ENCODE measurements at regions not wholly inside any gene's neighbourhood (a gene's known extent, or its start where the extent isn't known, plus 50 kb on each side); places are given as distances from the start of the nearest gene placed in this dataset.

- no peak for DNase-seq (ENCODE audit: low spot score)
These were observed 549.2 kb upstream of the TBL1XR1 start for GRCh38 chr3:177746337-177746933.

DNA sequence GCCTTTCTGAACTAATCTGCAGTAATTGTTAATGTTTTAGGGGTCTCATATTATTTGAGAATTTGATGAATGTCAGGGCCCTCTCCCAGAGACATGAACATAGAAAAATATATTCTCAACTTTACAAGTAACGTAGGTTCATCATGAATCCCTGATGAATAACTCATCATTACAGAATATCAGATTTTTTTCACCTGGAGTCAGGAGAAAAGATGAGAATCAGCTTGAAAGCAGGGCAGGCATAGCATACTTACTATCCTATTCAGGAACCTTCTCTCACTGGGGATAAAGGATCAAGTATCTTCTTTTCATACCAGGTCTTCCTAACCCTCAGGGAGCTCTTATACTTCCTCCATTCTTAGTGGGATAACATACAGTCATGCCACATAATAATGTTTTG, 552.6 kb upstream of the TBL1XR1 start:
- DNase-seq (ENCODE audit: low spot score) = no peak

GRCh38 chr3:177750436-177750835, 553.2 kb upstream of the TBL1XR1 start:
- DNase-seq (ENCODE audit: low spot score) = no peak

GRCh38 chr3:177751770-177752169, 554.5 kb upstream of the TBL1XR1 start:
- no peak for DNase-seq (ENCODE audit: low spot score)

DNA sequence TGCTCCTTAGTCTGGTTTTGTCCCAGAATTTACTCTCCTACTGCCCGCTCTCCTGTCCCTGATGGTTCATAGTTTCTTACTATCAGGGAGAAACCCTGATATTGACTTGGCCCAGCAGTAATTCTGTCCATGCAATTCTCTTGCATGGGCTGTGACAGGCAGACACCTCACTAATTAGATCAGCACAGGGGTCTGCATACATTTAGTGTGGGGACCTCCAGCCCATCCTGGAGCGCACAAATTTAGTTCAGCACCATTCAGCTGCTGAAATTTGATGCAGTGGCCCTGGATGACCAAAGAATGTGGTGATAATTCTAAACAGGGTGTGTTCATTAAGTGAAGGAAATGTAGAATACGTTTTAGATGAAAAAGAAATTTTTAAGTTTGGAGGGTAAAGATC, 555.5 kb upstream of the TBL1XR1 start:
- no peak for DNase-seq (ENCODE audit: low spot score)

GRCh38 chr3:177753451-177754155, 556.3 kb upstream of the TBL1XR1 start:
- no peak for DNase-seq (ENCODE audit: low spot score)

- no peak for DNase-seq (ENCODE audit: low spot score)
These were observed 557.2 kb upstream of the TBL1XR1 start for GRCh38 chr3:177754508-177754921.

DNA sequence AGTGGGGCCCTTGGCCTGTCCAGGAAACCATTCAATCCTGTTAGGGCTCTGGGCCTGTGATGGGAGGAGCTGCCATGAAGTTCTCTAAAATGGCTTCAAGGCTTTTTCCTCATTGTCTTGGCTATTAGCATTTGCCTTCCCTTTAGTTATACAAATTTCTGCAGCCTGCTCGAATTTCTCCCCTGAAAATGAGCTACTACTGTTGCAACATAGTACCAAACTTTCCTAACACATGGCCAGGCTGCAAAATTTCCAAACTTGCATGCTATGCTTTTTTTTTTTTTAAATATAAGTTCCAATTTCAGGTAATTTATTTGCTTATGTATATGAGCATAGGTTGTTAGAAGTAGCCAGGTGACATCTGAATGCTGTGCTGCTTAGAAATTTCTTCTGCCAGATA, 560.8 kb upstream of the TBL1XR1 start:
- DNase-seq (ENCODE audit: low spot score) = no peak

DNA sequence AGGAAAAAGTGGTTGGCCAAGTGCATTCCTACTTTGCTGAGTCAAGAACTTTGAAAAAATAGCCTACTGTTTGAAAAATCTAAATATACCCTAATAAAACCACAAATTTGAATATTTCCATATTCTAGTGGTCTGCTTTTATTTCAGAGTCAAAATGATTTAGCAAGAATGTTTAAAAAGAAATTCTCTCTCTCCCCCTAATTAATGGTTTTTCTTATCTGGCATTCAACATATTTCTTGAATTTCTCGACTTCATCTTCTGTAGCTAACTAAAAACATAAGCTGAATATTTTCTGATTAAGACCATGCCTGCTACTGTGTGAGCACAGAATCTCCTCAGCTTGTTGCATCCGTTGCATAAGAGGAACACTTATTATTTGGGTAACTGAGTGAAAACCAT, 563.5 kb upstream of the TBL1XR1 start:
- DNase-seq (ENCODE audit: low spot score) = no peak

DNA sequence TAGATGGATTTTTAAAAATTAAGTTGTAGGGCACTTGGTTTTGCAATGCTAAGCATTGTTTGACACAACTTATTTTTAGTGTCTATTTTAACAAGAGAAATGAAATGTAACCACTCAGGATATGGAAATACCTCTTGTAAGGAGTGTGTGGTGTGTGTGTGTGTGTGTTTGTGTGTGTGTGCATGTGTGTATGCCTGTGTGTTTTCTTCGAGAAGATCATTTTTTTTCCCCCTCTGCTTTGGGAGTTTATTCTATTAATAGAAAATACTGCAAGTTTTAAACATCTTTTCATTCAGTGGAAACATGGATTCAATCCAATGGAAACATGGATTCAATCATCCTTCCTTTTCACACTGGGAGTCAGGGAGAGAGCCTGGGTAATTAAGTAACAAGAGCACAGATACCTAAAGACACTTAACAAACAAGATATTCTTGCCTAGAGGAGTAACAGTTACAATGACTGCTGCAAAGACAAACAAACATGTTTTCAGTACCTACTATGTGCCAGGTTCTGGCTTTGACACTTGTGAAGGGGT, 567.2 kb upstream of the TBL1XR1 start:
- no peak for DNase-seq (ENCODE audit: low spot score)

DNA sequence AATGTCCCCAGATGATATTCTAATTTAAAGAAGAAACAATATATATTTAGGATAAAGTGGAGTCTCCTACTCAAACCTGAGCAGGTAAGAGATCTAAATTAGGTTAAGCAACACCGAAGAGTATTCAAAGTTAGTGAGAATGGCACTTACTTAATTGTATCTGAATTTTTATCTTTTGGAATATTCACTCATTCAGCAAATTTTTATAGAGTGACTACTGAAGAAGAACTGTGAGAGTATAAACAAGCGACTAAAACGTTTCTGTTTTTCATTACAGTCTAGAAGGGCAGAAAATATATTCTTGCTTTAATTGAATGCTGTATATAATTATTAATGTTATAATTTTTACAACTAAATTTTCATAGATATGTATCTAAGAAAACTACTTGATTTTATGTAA, 567.7 kb upstream of the TBL1XR1 start:
- no peak for DNase-seq (ENCODE audit: low spot score)

- no peak for DNase-seq (ENCODE audit: low spot score)
These were observed 573.3 kb upstream of the TBL1XR1 start for GRCh38 chr3:177770383-177771230.

GRCh38 chr3:177771780-177772179, 574.5 kb upstream of the TBL1XR1 start:
- DNase-seq (ENCODE audit: low spot score) = no peak

DNA sequence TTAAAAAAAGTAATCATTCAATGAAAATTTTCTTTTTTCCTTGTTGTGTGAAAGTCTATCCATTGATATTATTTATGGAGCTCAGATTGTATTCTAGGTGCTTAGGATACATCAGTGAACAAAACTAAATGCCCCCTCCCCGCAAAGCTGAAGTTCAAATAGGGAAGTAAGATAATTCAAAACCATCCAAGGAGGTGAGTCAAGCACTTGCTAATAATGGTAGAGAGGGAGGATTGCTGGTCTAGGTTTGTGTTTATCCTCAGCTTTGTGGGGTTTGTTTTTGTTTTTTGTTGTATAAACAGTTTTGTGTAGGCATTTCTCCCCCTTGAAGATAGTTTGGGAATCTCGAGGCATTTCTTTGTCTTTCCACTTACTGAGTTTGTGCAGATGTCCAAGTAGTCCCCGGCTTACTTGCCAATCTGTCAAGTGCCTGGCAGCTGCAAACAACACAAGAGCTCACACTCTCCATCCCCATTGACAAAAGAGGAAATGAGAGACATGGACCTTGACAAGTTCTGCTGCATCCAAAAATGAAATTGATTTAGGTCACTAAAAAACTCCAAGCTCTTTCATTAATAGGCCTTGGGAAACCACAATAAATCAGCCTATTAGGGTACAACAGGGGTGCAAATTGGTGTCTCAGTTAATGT, 575.8 kb upstream of the TBL1XR1 start:
- DNase-seq (ENCODE audit: low spot score) = no peak

DNA sequence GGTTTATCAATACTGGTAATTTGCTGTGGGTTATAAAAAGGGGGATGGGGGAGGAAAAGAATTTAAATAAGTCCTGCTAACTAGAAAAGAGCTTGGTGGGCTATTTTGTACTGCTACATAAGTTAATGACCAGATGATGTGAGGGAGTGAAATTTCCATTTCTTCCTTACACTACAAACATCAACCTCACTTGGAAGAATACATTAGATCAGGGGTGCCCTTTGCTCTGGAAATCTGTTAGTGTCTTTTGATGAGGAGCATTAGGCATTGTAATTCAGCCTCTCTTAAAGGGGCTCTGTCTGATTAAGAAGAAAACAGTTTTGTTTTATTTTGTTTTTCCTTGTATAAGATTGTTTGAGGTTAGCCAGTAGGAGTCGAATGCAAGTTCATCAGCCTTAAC, 576.4 kb upstream of the TBL1XR1 start:
- DNase-seq (ENCODE audit: low spot score) = no peak

DNA sequence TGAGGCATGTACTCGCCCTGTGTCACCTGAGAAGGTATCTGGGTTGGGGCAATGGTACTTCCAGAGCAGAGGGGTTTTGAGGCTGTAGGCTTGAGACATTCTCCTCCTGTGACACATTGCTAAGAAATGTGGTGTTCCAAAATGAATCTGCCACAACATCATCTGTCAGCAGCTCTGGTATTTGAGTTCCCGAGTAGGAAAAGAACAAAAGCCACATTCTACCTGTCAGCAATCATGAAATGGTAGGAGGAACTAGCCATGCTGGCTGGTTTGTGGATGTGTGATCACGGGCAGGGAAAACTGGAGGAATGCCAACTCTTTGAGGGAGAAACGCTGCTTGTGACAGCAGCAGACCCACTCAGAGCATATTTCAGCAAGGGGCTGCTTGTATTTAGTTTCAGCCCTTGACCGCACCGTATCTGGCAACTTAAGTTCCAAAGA, 579.4 kb upstream of the TBL1XR1 start:
- DNase-seq (ENCODE audit: low spot score) = no peak

DNA sequence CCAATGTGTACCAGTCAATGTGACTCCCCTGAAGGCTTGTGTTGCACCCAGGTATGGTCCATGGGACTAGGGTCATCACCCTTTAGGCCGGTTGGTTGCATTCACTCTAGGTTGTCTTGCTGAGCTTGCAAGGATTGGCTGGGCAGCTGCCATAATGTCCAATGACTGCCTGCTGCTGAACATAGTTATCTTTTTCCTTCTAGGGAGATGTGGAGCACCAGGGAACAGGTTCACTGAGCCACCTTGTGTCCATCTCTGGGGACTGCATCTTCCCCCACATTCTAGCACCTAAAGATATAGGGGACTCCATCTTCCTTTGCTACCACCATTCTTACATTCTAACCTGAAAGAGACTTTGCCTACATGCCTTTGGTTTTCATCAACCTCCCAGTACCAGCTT, 580.4 kb upstream of the TBL1XR1 start:
- DNase-seq (ENCODE audit: low spot score) = peak; percentile 44

- DNase-seq (ENCODE audit: low spot score) = peak; percentile 25
These were observed 581.4 kb upstream of the TBL1XR1 start for GRCh38 chr3:177778633-177779032.

DNA sequence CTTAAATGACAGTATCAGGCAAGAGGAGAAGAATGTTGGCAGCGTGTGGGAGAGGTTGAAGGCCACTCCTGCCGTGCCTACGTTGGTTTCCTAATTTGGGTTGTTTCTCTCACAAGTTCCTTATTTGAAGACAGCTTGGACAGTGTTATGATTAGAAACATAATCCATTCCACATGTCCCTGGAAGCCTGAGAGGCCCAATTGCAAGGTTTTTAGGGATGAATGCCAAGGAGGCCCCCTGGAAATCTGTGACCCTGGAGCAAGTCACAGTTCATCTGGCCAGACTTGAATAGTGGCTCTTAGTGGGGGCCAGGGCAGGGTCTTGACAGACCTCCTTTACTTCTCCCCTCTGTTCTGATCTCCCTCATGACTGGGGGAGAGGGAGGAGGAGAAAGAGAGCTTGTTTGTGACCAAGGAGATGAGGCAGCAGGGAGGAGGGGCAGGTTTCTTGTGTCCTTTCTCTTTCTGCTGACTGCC, 584.4 kb upstream of the TBL1XR1 start:
- no peak for DNase-seq (ENCODE audit: low spot score)

DNA sequence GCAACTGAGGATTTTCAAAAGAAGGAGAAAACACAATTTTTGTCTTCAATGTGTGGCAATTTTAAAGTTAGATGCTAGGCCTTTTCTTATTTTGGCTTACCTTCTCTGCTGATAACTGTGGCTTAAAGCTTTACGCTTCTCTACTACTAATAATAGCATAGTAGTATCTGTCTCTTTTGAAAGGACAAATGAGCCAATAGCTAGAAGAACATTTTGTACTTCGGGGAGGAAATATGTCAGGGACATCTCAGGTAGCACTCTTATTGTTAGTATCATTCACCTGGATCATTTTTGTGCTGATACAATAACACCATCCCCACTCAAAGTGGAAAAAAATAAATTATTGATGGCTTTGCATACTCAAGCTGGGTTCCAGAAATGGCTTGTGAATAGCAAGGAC, 586.1 kb upstream of the TBL1XR1 start:
- DNase-seq (ENCODE audit: low spot score) = no peak

GRCh38 chr3:177783767-177784166, 586.5 kb upstream of the TBL1XR1 start:
- no peak for DNase-seq (ENCODE audit: low spot score)

All from CD4-positive, alpha-beta T cell treated with Interleukin-2 at 100 ng/mL for 4 hours (primary cell).